A549 (cell line): ENCODE measurements at regions not wholly inside any gene's neighbourhood (a gene's known extent, or its start where the extent isn't known, plus 50 kb on each side); places are given as distances from the start of the nearest gene placed in this dataset.

ENCODE experiments used
- CHD2 ChIP-seq: fragments of 150-350 bp; IDR thresholded peaks from 2 replicates; pipeline ENCODE4 v1.6.1; 2014; ENCODE audit warnings: low read length; ENCODE audit not compliant: partially characterized antibody
- JUNB ChIP-seq: fragments of >200 bp; sonication (Bioruptor Twin); formaldehyde crosslinking; IDR thresholded peaks from 2 replicates; pipeline ENCODE4 v1.6.1; 2016
- MAFK ChIP-seq: fragments of 450-650 bp; IDR thresholded peaks from 2 replicates; pipeline ENCODE4 v1.6.1; 2014; ENCODE audit not compliant: partially characterized antibody
- POLR2A ChIP-seq: IDR thresholded peaks from 2 replicates; pipeline ENCODE4 v1.6.1; 2012; ENCODE audit warnings: mild to moderate bottlenecking, low read length
- RAD21 ChIP-seq, 2 experiments: fragments of >200 bp in 1 of 2; sonication (Bioruptor Twin) in 1 of 2; formaldehyde crosslinking in 1 of 2; IDR thresholded peaks in 1 of 2; conservative IDR thresholded peaks in 1 of 2; 2 replicates in 1 of 2; 3 replicates in 1 of 2; pipeline ENCODE4 v1.6.1; 2012 to 2018; ENCODE audit warnings: inconsistent platforms in 1 of 2
- RFX5 ChIP-seq: fragments of 450-650 bp; IDR thresholded peaks from 2 replicates; pipeline ENCODE4 v1.7.1; 2014; ENCODE audit warnings: antibody characterized with exemption, mild to moderate bottlenecking, moderate library complexity
- RNF2 ChIP-seq: fragments of 200-600 bp; sonication (generic); IDR thresholded peaks from 2 replicates; pipeline ENCODE4 v1.6.1; 2016; ENCODE audit warnings: low read depth, mild to moderate bottlenecking, antibody characterized with exemption, moderate library complexity, borderline replicate concordance
- SMC3 ChIP-seq: fragments of >200 bp; sonication (Bioruptor Twin); formaldehyde crosslinking; IDR thresholded peaks from 3 replicates; pipeline ENCODE4 v1.6.1; 2018; ENCODE audit warnings: inconsistent platforms
- TFCP2L1 ChIP-seq: fragments of 250-450 bp; sonication (Bioruptor Pico); IDR thresholded peaks from 2 replicates; pipeline ENCODE4 v1.5.0; 2021; ENCODE audit warnings: mild to moderate bottlenecking
- TP53 ChIP-seq: fragments of 250-450 bp; sonication (Bioruptor Pico); IDR thresholded peaks from 2 replicates; pipeline ENCODE4 v1.5.0; 2021; ENCODE audit warnings: mild to moderate bottlenecking, moderate library complexity
- USF2 ChIP-seq: fragments of 450-650 bp; IDR thresholded peaks from 2 replicates; pipeline ENCODE4 v1.6.1; 2014; ENCODE audit warnings: antibody characterized with exemption
- TF ChIP-seq, protein P1 (sequence below): fragments of >200 bp; sonication (Bioruptor Twin); formaldehyde crosslinking; IDR thresholded peaks from 3 replicates; pipeline ENCODE4 v1.5.1; 2016
- TF ChIP-seq, protein P2 (sequence below): fragments of 200-600 bp; sonication (generic); IDR thresholded peaks from 2 replicates; pipeline ENCODE4 v1.6.1; 2016; ENCODE audit warnings: antibody characterized with exemption, mild to moderate bottlenecking, moderate library complexity

DNA sequence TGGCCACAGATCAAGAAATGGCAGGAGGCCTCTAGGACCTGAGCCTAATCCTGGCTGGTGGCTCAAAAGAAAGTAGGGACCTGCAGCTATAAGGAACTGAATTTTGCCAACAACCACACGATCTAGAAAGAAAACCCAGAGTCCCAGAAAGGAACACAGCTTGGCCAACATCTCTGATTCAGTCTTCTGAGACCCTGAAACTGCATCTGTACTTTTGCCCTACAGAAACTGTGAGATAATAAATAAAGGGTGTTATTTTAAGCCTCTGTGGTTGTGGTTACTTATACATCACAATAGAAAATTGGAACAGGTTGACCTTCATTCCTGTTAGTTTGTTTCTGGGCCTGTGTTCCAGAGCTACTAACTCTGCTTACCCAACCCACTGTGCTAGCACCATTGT is 356.8 kb upstream of the ST6GAL2 start:
- TF ChIP-seq, protein P1, sequence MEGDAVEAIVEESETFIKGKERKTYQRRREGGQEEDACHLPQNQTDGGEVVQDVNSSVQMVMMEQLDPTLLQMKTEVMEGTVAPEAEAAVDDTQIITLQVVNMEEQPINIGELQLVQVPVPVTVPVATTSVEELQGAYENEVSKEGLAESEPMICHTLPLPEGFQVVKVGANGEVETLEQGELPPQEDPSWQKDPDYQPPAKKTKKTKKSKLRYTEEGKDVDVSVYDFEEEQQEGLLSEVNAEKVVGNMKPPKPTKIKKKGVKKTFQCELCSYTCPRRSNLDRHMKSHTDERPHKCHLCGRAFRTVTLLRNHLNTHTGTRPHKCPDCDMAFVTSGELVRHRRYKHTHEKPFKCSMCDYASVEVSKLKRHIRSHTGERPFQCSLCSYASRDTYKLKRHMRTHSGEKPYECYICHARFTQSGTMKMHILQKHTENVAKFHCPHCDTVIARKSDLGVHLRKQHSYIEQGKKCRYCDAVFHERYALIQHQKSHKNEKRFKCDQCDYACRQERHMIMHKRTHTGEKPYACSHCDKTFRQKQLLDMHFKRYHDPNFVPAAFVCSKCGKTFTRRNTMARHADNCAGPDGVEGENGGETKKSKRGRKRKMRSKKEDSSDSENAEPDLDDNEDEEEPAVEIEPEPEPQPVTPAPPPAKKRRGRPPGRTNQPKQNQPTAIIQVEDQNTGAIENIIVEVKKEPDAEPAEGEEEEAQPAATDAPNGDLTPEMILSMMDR, result no peak
- no peak for TF ChIP-seq RNF2
- TF ChIP-seq RAD21 (conservative IDR thresholded peaks at IDR 0.05 in 1 of 2, IDR thresholded peaks at IDR 0.05 in 1 of 2), result no peak
- no peak for TF ChIP-seq MAFK
- no peak for TF ChIP-seq CHD2
- TF ChIP-seq, protein P2, sequence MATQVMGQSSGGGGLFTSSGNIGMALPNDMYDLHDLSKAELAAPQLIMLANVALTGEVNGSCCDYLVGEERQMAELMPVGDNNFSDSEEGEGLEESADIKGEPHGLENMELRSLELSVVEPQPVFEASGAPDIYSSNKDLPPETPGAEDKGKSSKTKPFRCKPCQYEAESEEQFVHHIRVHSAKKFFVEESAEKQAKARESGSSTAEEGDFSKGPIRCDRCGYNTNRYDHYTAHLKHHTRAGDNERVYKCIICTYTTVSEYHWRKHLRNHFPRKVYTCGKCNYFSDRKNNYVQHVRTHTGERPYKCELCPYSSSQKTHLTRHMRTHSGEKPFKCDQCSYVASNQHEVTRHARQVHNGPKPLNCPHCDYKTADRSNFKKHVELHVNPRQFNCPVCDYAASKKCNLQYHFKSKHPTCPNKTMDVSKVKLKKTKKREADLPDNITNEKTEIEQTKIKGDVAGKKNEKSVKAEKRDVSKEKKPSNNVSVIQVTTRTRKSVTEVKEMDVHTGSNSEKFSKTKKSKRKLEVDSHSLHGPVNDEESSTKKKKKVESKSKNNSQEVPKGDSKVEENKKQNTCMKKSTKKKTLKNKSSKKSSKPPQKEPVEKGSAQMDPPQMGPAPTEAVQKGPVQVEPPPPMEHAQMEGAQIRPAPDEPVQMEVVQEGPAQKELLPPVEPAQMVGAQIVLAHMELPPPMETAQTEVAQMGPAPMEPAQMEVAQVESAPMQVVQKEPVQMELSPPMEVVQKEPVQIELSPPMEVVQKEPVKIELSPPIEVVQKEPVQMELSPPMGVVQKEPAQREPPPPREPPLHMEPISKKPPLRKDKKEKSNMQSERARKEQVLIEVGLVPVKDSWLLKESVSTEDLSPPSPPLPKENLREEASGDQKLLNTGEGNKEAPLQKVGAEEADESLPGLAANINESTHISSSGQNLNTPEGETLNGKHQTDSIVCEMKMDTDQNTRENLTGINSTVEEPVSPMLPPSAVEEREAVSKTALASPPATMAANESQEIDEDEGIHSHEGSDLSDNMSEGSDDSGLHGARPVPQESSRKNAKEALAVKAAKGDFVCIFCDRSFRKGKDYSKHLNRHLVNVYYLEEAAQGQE, result no peak
- no peak for TF ChIP-seq TFCP2L1
- no peak for TF ChIP-seq SMC3
- TF ChIP-seq POLR2A, result no peak
- no peak for TF ChIP-seq USF2
- TF ChIP-seq TP53, result no peak
- TF ChIP-seq JUNB, result no peak
- TF ChIP-seq RFX5, result no peak
